BJ (cell line): ENCODE measurements at regions not wholly inside any gene's neighbourhood (a gene's known extent, or its start where the extent isn't known, plus 50 kb on each side); places are given as distances from the start of the nearest gene placed in this dataset.
"Not testable (repeated sequence)": the region's sequence is repeated elsewhere in the genome, so short reads cannot be mapped to it uniquely, and the experiment has no call there.

Source experiments
- CTCF ChIA-PET: fragments of 350-600 bp; formaldehyde crosslinking; extraction: SDS; loops from one replicate; lab custom pipeline; 2021; ENCODE audit warnings: antibody characterized with exemption, inconsistent platforms; lab: Yijun Ruan, JAX
- POLR2A ChIA-PET: fragments of 300-600 bp; sonication (Branson Sonifier 250); formaldehyde crosslinking; extraction: SDS; loops from one replicate; lab custom pipeline; 2021; ENCODE audit warnings: antibody characterized with exemption; lab: Charles Lee
- DNase-seq: peaks from one replicate; pipeline ENCODE4 v3.0.0-alpha.2; 2011; ENCODE audit warnings: low read depth
- H3K27me3 ChIP-seq: 2 replicates; pipeline ENCODE4 v1.6.0; 2011; ENCODE audit warnings: low read length; ENCODE audit not compliant: control insufficient read depth, insufficient read depth
- H3K36me3 ChIP-seq: 2 replicates; pipeline ENCODE4 v1.5.1; 2011; ENCODE audit warnings: low read length; ENCODE audit not compliant: control insufficient read depth, insufficient read depth
- H3K4me3 ChIP-seq: 2 replicates; pipeline ENCODE4 v1.5.1; 2011; ENCODE audit warnings: low read depth, mild to moderate bottlenecking, control low read depth, low read length
- TF ChIP-seq, protein P1 (sequence below): IDR thresholded peaks from 2 replicates; pipeline ENCODE4 v1.5.1; 2011; ENCODE audit warnings: low read depth, mild to moderate bottlenecking, control low read depth, inconsistent platforms, low read length, moderate library complexity; ENCODE audit not compliant: insufficient read depth

DNA sequence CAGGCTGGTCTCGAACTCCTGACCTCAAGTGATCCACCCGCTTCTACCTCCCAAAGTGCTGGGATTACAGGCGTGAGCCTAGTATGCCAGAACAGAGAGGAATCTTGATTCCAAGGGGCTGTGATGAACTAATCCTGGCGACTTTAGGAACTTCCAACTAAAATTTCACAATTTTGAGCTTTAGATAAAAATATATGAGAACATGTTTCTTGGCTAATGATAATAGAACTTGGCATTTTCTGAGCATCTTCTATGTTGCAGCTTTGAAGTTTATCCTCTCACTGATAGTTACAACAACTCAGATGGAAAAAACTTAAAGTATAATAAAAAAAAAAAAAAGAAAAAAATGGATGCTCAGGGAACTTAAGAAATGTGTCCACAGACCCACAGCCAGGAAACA lies 69.8 kb upstream of the WSCD1 start:
- Histone ChIP-seq H3K4me3 (no peak overlapping the region), H3K36me3 (no peaks in the 10 kb centered on the region), H3K27me3 (no peaks in the 10 kb centered on the region; the same call in 1 of the 2 replicates)
- no peak for DNase-seq
- TF ChIP-seq, protein P1, sequence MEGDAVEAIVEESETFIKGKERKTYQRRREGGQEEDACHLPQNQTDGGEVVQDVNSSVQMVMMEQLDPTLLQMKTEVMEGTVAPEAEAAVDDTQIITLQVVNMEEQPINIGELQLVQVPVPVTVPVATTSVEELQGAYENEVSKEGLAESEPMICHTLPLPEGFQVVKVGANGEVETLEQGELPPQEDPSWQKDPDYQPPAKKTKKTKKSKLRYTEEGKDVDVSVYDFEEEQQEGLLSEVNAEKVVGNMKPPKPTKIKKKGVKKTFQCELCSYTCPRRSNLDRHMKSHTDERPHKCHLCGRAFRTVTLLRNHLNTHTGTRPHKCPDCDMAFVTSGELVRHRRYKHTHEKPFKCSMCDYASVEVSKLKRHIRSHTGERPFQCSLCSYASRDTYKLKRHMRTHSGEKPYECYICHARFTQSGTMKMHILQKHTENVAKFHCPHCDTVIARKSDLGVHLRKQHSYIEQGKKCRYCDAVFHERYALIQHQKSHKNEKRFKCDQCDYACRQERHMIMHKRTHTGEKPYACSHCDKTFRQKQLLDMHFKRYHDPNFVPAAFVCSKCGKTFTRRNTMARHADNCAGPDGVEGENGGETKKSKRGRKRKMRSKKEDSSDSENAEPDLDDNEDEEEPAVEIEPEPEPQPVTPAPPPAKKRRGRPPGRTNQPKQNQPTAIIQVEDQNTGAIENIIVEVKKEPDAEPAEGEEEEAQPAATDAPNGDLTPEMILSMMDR = no peak
- ChIA-PET POLR2A (no interaction called here), CTCF (no interaction called here)

DNA sequence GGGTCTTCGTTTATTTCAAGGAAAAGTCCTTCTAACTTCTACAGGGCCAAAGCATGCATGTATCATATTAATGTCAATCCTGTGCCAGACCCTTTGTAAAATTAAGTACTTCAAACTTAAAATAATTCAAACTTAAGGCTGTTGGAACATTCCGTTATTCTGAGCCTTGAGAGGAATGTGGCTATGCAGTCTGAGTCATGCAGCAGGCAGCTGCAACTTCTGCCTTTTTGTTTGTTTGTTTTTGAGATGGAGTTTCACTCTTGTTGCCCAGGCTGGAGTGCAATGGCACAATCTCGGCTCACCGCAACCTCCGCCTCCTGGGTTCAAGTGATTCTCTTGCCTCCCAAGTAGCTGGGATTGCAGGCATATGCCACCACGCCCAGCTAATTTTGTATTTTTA lies 67.0 kb upstream of the WSCD1 start:
- H3K27me3 ChIP-seq, H3K4me3 ChIP-seq, POLR2A ChIA-PET, CTCF ChIA-PET, H3K36me3 ChIP-seq: not testable (repeated sequence)
- peak; percentile 54 for DNase-seq

DNA sequence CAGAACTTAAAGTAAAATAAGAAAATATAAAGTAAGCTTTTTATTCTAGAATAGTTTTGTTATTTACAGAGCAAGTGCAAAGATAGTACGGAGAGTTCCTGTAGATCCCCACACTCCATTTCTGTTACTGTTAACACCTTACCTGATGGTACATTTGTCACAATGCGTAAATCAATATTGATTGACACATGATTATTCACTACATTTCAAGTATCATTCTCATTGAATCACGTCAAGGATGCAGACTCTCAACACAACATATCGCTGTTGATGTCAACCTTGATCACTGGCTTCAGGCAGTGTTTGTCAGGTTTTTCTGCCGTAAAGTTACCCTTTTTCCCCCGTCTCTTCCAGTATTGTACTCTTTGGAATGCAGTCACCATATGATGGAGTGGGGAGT lies 64.2 kb upstream of the WSCD1 start:
- H3K36me3 ChIP-seq = no peaks in the 10 kb centered on the region
- CTCF ChIA-PET = no interaction called here

DNA sequence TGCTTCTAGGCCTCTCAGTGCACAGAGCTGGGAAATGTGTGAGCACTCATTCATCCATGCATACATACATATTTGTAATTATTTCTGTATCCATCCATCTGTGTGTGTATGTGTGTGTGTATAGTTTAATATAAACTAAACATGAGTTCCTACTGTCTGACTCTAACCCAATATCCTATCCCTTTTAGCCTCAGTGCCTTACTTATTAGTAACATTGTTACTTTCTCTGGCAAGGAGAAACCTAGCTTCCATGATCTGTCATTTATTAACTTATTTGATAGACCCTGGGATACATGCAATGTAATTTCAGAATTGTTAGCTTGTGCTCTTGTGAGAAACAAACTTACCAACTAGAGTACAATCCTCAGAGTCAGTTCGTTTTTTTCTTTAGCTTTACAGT lies 59.0 kb upstream of the WSCD1 start:
- ChIA-PET CTCF (no interaction called here), POLR2A (no interaction called here)
- H3K36me3 ChIP-seq = no peaks in the 10 kb centered on the region
- TF ChIP-seq, protein P1 = no peak
- DNase-seq = no peak
- H3K27me3 ChIP-seq = no peaks in the 10 kb centered on the region
- no peak overlapping the region for H3K4me3 ChIP-seq

More for the DNA sequence above, 64.2 kb upstream of the WSCD1 start:
- TF ChIP-seq, protein P1 = no peak
- Histone ChIP-seq H3K4me3 (no peak overlapping the region), H3K27me3 (no peaks in the 10 kb centered on the region)
- DNase-seq = no peak
- POLR2A ChIA-PET = no interaction called here

DNA sequence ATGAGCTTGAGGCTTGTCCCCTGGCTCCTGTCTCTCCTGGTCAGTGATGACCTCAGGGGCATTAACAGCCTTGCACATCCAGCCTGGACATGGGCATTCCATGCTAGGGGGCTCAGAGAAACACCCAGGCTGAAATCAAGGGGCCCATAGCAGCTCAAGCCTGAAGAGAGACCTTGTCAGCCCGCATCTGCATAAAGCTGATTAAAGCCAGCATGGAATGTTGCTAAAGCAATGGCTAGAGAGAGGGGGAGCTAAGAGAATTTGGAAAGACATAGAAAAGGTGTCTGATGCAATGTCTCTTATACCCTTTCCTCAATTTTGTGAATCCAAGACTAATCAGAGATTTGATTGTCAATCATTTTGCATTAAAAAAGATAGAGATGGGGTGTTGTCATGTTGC lies 51.4 kb upstream of the WSCD1 start:
- TF ChIP-seq, protein P1 = no peak
- H3K36me3 ChIP-seq = no peaks in the 10 kb centered on the region
- no peak overlapping the region for H3K4me3 ChIP-seq
- DNase-seq = no peak
- peaks cover 3% of the 10 kb centered on the region for H3K27me3 ChIP-seq
- ChIA-PET CTCF (no interaction called here), POLR2A (no interaction called here)

DNA sequence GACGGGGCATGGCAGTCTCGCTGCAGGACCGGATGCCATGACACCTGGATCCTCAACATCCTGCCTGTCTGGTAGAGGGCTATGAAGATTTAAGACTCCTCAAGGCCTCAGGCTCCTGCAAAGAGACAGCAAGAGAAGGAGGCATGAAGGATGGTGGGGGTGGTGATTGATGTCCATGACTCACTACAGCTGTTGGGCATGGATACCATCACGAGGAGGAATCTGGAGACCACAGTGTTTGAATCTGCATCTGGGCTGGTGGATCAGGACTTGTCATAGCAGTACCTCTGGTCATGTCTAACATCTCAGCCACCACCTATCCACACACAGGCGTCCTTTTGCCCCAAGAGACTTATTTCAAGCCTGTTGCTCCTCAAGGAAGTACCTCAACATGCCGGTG lies 50.2 kb upstream of the WSCD1 start:
- POLR2A ChIA-PET = no interaction called here
- Histone ChIP-seq H3K36me3 (no peaks in the 10 kb centered on the region), H3K4me3 (no peak overlapping the region), H3K27me3 (peaks cover 3% of the 10 kb centered on the region)
- no peak for DNase-seq
- TF ChIP-seq, protein P1 = no peak
- CTCF ChIA-PET = interaction anchor here (0.6 to 0.7 kb wide), 2 partner anchors 19 to 428 kb away, joined by 3 read pairs; no protein-coding TSS in a partner anchor
